ENCODE measurements at regions not wholly inside any gene's neighbourhood (a gene's known extent, or its start where the extent isn't known, plus 50 kb on each side); places are given as distances from the start of the nearest gene placed in this dataset.

GRCh38 chr1:194829492-194829891 lies 1643.1 kb upstream of the B3GALT2 start:
- no peak overlapping the region for H3K4me3 ChIP-seq (ENCODE audit: low read depth, low read length)
- TF ChIP-seq CTCF (IDR thresholded peaks at IDR 0.05; ENCODE audit: insufficient read depth, low read depth, low read length) = no peak
- DNase-seq (ENCODE audit: low read depth) = no peak

- TF ChIP-seq CTCF (IDR thresholded peaks at IDR 0.05; ENCODE audit: insufficient read depth, low read depth, low read length) = no peak
- no peak for DNase-seq (ENCODE audit: low read depth)
- H3K4me3 ChIP-seq (ENCODE audit: low read depth, low read length) = no peak overlapping the region
Observed at GRCh38 chr1:194825382-194825781, 1639.0 kb upstream of the B3GALT2 start.

DNA sequence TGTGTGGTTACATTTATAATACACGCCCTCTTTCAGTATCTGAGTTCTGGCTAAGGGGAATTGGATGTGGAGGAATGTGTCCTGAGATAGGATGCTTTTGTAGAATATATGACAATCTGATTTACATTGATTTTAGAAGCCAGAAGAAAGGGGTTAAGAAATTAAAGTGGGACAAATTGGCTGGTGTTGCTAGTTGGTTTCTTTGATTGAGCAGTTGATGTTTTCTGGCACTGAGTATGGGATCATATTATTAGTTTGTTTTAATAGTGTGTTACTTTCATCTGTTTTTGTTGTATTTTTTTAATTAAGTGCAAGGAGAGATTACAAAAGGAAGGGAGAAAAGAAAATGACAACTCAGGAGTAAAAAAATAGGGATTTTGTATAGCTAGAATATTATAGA lies 1634.7 kb upstream of the B3GALT2 start:
- no peak overlapping the region for H3K4me3 ChIP-seq (ENCODE audit: low read depth, low read length)
- no peak for TF ChIP-seq CTCF (IDR thresholded peaks at IDR 0.05; ENCODE audit: insufficient read depth, low read depth, low read length)
- DNase-seq (ENCODE audit: low read depth) = no peak

- no peak for DNase-seq (ENCODE audit: low read depth)
- no peak for TF ChIP-seq CTCF (IDR thresholded peaks at IDR 0.05; ENCODE audit: insufficient read depth, low read depth, low read length)
- H3K4me3 ChIP-seq (ENCODE audit: low read depth, low read length) = no peak overlapping the region
Observed at GRCh38 chr1:194818674-194819073, 1632.3 kb upstream of the B3GALT2 start.

- H3K4me3 ChIP-seq (ENCODE audit: low read depth, low read length) = no peak overlapping the region
- TF ChIP-seq CTCF (IDR thresholded peaks at IDR 0.05; ENCODE audit: insufficient read depth, low read depth, low read length) = no peak
- DNase-seq (ENCODE audit: low read depth) = no peak
Observed at GRCh38 chr1:194816859-194817258, 1630.4 kb upstream of the B3GALT2 start.

DNA sequence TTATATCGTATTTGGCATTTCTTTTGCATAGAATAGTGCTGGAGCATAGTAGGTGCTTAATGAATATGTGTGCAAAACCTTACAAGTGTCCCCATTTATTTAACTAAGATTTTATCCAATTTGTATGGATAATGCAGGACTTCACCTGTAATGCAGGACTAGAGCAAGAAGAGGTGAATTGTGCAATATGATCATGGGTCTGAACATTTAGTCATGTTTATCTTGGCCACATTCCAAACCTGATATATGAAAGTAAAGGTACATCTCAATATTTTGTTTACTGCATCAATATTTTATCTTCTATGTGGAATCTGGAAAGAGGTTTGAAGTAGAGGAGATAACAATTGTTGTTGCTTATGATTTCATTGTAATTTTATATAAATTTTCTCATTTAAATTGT lies 1626.7 kb upstream of the B3GALT2 start:
- no peak for TF ChIP-seq CTCF (IDR thresholded peaks at IDR 0.05; ENCODE audit: insufficient read depth, low read depth, low read length)
- no peak for DNase-seq (ENCODE audit: low read depth)
- no peak overlapping the region for H3K4me3 ChIP-seq (ENCODE audit: low read depth, low read length)

DNA sequence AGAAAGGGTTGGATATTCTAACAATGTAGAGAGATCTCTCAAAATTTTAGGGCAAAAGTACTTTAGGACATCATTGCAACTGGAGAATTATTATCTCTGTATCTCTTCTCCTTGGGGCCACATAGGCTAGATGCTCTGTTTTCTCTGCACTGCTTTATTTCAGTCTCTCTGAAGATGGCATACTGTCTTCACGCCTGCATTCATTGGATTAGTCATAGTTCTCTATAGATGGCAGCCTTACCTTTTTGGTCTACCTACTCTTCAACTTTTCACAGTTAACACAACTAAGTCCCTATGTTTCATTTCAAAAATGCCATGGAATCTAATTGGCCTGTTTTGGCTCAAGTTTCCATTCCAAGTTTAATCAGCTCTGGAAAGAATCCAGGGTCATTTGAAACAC lies 1623.3 kb upstream of the B3GALT2 start:
- DNase-seq (ENCODE audit: low read depth) = no peak
- no peak overlapping the region for H3K4me3 ChIP-seq (ENCODE audit: low read depth, low read length)
- no peak for TF ChIP-seq CTCF (IDR thresholded peaks at IDR 0.05; ENCODE audit: insufficient read depth, low read depth, low read length)

All from fibroblast of villous mesenchyme (primary cell).